Fibroblast of skin of scalp (primary cell): ENCODE measurements at regions not wholly inside any gene's neighbourhood (a gene's known extent, or its start where the extent isn't known, plus 50 kb on each side); places are given as distances from the start of the nearest gene placed in this dataset.

Experiments
- DNase-seq: peaks from one replicate; pipeline ENCODE4 v3.0.0-alpha.2; 2013

DNA sequence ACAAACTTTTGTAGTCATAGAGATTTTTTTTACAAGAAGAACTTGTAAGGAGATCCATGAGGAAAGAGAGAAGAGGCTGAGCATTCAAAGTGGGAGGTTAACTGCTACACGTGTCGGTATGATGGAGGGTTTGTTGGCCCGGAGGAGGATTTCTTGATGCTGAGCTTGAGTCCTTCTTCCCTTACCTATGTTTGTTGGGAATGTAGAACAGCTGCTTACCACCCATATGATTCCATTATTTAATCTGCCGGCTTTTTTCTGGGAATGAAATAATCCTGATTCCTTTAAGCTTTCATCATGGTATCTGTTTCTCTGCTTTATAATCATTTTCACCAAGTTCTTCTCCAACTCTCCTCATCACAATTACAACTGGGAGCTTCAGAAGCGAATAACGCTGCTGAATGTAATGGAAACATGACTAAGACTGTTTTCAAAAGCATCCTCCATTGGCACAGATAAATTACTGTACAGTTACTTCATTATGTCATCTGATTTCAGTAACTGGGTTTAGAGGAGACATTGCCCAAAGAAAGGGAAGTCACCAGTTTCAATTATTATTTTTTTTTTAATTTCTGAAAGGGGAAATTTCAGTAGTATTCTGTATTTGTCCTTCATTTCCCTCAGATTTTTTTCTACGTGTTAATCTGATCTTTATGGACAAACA lies 420.6 kb downstream of the SPRY1 start:
- no peak for DNase-seq

DNA sequence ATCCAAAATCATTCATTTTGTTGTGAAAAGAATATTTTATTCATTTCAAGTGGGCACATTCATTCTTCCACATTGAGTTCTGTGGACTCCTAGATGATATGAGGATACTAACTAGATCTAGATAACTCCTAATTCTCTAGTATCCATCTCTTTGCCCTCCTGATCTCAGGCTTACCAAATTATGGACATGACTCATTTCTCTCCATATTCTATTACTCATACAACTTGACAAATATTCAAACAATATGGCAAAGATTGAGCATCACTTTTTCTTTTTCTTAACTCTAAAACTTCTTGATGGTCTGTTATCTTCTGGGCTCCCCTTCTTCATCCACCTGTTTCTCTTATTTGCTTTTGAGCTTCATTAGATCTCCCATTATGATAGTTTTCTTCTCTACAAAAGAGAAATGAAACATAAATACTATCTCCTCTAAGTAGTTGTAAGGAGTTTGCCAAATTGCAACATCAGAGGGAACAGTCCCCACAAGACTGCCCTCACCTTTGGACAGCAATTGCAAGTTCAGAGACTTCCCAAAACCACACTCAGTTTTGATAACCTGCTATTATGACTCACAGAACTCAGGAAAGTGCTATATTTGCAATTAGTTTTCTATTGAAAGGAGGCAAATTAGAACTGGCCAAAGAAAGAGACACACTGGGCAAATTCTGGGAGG lies 422.9 kb downstream of the SPRY1 start:
- DNase-seq = no peak

DNA sequence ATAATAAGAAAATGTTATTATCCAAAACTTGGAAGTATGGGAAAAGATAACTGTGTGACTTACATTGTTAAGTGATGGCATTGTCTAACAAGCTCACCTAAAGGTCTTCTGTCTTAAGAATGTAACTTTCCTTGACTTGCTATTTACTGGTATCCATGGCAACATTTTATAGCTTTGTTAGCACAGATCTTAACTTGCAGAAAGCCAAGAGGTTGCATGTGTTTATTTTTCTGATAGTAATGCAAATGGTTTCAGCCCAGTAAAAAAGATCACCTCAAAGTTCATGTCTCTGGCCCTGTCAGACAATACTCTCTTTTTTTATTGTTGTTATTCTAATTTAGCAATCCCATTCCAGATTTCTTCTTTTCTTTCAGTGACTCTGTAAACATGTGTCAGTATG lies 425.3 kb downstream of the SPRY1 start:
- no peak for DNase-seq

DNA sequence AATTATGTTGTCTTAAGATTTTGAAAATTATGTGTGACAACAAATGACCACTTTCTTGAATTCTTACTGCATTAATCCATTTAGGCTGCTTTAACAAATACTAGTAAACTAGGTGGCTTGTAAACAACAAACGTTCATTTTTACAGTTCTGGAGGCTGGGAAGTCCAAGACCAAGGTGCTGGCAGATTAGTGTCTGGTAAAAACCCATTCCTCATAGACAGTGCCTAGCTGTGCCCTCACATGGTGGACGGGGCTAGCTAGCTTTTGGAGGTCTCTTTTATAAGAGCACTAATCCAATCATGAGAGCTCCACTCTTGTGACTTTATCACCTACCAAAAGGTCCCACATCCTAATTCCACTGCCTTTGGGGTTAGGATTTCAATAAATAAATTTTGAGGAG lies 425.8 kb downstream of the SPRY1 start:
- no peak for DNase-seq

DNA sequence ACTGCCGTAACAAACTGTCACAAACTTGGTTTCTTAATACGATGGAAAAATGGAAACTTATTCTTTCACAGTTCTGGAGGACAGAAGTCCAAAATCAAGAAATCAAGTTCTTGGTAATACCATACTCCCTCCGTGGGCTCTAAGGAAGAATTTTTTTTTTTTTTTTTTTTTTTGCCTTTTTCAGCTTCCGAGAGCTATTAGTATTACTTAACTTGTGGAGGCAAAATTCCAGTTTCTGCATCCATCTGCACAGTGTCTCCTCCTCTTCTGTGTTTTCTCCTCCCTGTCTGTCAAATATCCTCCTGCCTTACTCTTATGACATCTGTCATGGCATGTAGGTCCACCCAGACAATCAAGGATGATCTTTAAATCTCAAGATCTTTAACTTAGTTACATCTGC lies 426.6 kb downstream of the SPRY1 start:
- DNase-seq = no peak

DNA sequence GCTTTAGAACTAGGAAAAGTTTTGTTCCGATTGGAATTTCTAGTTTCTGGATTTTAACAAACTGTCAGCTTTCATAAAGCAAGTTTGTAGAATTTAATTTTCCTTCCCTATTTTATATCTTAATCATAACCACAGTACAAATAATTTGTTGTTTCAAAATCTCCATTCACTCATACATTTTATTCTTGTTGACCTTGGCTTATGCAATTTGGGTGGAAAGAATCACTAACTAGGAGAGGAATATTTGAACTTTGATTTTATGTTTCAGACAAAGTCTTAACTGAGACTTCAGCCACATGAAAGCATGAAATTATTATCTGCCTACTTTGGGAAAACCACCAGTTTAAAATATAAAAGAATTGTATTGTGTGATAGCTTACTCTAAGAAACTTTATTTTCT lies 427.9 kb downstream of the SPRY1 start:
- DNase-seq = peak; percentile 40

DNA sequence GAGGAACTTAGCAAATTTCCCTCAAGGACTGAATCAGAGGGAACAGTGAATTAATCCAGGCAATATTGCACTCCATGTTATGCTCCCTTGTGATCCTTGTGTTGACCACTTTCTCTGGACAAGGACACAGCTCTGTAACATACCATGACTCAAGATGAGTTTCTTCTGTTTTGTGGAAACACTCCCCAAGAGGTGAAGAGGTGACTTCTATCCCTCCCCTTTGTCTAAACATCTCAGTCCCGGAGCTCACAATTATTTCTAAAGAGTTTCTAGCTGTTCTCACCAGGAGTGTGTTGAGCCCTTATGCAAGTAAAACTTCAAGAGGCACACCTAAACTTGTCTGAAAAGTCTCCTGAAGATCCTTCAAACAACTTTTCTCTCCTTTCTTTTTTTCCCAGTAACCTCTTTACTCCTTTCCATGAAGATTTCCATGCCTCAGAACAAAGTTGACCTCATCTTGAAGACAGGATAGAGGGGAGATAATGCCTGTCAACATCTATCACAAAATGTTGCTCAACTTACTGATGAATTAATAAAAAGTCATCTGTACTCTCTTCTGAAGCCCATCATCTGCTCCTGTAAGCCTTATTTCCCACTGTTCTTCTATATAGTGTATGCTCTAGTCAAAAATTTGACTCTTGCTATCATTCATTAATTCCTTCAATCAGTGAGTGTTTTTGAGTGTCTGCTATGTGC lies 429.1 kb downstream of the SPRY1 start:
- no peak for DNase-seq

DNA sequence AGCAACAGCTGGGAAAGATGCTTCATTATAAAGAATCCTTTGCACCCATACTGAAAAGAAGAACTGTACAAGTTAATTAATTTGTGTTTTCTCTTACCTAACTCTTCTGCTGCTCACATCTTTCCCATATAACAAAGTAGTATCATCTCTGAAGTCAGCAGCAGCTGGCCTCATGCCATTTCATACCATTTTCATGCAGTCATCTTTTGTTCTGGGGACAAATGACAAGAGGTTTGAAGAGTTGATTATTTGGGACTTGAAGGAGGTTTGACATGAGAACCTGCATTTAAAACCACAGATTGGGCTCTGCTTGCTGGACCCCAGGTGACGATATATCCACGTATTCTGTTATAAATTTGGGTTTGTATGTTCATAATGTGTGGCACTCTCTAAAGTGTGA lies 430.3 kb downstream of the SPRY1 start:
- peak; percentile 74 for DNase-seq

DNA sequence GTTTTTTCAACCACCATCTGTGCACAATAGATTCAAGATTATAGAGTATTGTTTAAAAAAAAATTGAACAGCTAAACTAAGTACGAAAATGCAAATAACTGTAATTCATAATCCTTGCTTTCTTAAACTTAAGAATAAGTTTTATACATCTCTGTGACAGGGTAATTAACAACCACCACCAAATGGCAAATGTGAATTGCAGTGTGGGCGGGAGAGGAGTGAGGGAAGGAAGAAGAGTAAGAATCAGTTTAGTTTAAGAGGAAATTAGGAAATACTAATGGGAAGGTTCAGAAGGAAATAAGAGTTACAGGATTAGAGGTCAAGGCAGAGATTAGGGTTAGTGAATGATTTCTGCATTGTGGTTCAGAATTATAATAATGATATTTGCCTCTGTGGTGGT lies 430.9 kb downstream of the SPRY1 start:
- DNase-seq = no peak

DNA sequence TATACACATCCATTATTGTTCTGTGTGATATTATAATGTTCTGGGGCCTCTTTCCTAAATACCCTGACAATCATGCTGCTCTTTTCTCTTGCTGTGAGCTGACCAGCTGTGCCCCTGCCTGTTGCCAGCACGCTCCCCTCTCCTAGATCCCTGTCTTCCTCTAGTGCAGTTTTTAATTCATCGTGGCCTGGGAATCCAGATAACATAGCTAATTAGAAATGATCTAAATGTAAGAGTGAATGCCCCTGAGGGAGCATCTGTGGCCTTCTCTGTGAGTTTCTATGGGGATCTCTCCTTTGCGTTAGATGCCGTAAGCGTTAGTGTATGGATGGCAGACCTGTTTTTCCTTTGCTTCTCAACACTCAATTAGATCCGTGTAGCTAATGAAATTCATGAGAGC lies 434.3 kb downstream of the SPRY1 start:
- no peak for DNase-seq

DNA sequence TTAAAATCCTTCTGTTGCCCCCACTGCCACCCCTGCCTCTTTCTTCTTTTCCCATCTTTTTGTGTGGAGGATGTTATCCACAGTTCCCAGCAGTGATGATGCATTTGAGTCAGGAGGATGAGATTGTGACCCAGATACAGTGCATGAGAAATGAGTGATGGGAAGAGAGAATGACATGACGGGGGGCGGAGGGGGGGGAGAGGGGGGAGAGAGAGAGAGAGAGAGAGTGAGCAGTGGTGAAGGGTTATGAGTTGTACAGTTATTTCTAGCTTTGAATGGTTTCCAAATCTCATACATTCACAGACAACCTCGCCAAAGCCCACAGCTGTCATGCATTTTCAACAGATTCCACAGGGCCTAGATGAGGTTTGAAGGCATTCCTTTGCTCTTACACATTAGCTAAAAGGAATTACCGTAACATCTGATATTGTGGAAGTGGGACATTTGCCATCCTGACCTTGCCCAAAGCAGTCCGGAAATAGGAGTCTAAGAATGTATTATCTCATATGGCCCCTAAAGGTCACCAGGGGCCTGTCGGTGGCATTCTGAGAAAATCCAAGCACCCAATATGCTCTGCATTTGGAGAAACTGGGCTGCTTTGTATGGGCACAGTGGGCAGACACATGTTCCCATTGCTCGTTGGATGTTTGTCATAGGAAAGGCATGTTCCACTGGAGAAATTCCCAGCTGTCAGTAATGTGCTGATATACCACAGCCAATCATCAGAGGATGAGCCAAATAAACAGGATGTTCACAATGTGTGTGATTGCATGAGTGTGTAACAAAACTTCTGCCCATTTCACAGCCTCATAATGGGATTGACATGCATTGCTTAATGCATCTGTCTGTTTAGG lies 435.8 kb downstream of the SPRY1 start:
- DNase-seq = peak; percentile 100

DNA sequence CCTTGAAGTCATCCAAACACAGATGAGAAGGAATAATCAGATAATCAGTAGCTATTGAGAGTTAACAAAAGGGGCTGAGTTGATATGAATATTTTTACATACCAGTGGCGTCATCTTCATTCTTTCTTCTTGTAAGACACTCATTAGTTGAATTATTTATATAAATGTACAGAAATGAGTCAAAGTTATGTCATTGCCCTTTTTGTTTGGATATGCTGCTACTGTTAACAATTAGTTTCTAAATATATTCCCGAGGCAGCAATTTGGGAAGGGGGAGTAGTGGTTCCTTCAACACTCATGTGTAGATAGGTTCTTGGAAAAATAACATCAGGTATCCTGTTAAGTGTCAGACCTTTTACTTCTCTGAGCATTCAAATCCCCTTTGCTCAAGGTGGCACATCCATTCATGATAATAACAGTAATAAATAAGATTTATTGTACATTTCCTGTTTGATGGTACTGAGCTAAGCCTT lies 436.6 kb downstream of the SPRY1 start:
- DNase-seq = peak; percentile 79

DNA sequence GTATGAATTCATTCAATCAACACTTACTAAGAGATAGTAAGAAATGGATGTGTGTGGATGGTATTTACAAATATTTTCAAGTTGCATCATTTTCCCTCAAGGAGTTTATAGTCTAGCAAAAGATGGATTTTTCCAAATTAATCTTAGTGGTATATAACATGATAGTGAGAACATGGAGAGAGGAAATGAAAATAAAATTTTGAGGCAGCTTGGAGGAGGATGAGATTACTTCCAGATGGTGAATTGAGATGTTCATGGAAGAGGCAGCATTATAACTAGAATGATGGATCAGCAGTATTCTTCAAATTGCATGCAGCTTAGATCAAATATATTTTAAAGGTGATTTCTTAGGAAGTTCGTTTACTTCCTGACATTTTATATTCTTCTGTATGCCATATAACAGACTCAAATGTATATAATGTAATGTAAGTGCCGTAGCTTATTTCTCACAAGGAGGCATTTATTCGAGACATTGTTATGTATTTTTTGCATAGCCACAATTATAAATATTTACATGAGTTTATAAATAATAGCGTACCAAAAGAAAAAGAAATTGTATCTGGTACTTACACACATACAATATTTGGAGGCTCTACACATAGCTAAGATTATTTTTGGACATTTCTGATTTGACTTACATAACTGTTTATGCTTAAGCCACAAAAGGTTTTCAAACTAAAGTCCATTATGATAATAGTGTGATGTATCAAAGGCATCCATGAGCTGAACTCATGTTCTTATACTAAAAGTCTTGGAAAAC lies 439.4 kb downstream of the SPRY1 start:
- DNase-seq = no peak

DNA sequence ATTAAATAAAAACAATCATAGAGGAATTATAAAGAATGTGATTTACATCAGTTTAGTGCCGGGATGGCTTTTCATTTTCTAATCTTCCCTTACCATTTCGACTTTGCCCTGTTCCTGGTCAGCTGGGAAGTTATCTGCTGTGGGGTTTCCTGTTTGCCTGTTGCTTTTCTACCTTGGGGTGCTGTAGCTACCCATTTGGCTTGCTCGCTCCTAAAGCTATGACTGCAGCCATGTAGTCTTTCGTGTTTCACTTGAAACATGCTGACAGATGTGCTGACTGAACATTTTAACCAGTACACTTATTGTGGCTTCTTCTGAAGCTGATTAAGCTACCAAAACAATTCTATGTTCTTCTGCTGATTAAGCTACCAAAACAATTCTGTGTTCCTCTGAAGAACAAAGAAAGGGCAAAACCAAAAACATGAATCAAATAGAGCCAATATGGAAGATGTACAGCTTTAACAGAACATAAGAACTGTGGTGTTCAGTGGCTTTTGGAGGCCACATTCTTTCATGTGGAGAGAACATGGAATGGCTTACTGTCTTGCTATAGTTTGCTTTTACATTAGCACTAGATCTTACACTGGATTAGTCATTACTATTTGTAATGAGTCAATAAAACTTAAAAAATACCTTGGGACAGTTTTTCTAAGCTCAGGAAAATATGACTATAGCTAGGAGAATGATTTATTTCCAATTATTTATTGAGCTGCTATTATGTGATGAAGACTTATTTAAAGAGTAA lies 440.4 kb downstream of the SPRY1 start:
- peak; percentile 68 for DNase-seq

DNA sequence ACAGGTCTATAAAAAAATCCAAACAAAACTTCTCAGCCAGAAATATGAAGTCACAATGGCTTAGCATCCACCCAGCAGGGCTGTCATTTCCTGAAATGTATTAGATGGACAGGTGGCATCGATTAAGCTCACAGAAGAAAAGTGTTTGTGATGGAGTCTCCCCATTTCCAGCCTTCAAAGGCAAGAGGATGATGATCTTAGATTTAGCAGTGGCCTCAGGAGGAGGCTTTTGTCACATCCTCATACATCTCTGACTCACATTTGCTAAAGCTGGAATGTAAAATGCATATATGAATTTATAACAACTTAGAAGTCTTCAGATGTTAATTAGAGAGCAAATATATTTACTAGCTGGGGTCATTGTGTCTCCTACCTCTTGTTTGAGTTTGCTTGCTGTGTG lies 441.9 kb downstream of the SPRY1 start:
- DNase-seq = peak; percentile 41

DNA sequence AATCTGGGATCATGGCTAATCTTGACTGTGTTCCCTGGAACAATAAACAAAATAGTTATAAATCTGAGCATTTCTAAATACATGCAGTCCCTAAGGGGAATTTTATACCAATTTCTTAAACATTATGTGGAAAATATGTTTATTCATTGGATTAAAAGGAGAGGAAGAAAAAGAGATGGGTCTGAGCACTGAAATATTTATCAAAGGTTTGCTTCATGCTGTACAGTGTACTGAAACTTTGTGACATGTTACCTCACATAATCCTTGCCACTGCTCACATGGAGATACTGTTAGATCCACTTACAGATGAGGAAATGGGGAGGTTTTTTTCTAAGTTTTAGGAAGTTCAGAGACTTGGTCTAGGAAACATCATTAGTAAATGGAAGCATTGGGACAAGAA lies 443.6 kb downstream of the SPRY1 start:
- DNase-seq = no peak

DNA sequence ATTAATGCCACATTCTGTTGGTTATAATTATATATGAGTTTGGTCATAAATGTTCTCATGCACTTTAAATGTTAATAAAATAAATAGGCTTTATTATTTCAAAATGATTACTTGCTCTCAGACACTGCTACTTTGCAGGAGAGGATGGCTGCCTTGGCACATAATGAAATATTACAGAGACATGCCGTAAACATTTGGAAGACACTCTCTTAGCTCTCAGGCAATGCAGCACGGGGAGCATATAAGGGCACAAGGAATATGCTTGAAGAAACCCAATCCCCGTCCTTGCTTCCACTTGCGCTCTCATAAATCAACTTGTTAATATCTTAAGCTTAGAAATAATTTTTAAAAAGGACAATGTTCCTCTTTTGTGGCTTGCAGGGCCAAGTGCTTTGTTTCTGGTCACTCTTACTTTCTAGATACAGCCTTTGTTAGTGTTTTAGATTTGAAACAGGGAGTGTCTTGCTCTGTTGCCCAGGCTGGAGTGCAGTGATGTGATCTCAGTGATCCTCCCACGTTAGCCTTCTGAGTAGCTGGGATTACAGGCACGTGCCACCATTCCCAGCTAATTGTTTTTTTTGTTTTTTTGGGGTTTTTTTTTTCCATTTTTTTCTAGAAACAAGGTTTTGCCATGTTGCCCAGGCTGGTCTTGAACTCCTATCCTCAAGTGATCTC lies 445.0 kb downstream of the SPRY1 start:
- no peak for DNase-seq

DNA sequence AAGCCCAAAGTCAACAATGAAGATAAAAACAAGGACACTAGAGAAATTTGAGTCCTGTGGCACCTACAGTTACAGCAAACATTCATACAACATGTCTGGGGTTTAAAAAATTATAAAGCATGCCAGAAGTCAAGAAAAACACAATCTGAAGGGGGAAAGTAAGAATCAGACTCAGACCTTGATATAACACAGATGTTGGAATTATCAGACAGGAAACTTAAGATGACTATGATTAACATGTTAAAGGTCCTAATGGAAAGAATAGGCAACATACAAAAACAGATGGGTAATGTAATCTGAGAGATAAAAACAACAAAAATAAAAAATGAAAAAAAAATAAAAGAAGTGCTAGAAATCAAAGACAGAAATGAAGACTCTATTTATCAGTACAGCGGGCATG lies 446.5 kb downstream of the SPRY1 start:
- DNase-seq = peak; percentile 51

DNA sequence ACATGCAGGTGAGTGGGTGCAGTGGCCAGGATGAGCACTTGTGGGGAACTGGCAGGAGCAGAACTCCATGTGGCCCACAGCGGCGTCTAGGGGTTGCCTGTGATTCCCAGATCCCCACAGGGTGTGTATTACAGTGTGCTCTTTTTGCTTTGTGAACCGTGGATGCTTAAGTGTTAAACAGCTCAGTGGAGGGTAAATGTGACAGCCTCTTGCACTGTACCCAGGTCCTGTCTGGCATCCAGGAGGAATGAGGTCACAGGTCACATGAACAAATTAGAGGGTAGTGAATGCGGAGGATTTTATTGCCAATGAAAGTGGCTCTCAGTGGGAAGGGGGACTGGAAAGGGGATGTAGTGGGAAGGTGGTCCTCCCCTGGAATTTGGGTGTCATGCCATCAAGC lies 447.8 kb downstream of the SPRY1 start:
- DNase-seq = no peak

DNA sequence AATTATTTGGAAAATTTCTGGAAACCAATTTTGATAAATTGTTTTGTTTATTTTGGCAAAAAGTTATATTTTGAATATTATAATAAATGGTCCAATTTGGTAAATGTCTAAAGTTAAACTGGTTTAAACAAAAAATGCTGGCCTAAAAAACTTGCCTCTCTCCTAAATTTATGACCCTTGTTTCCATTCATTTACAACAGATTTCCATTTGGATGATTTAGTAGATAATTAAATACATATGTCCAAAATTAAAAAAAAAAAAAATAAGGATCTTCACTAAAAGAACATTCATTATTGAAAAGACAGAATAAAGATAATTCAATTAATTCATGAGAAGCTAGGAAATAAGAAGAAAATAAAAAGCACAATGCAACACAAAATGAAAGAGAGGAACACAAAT lies 449.5 kb downstream of the SPRY1 start:
- DNase-seq = no peak

DNA sequence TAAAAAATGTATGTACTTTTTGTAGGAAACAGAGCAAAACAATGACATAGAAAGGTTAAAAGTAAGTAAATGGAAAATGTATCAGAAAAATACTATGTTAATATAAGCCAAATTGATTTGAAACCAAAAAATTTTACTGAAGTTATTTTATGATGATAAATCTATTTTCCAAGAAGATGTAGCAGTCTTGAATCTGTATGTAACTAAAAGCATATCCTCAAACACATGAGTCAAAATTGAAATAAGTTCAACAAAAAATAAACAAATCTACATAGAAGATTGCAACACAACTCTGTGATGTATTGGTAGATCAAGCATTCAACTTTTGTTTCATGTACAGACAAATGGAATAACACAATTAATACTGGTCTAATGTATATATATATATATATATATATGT lies 450.0 kb downstream of the SPRY1 start:
- no peak for DNase-seq
